DMS53 (cell line): ENCODE measurements at regions not wholly inside any gene's neighbourhood (a gene's known extent, or its start where the extent isn't known, plus 50 kb on each side); places are given as distances from the start of the nearest gene placed in this dataset.

ENCODE experiments used
- DNase-seq: peaks from one replicate; lab custom pipeline; 2025; lab: John Stamatoyannopoulos, UW

DNA sequence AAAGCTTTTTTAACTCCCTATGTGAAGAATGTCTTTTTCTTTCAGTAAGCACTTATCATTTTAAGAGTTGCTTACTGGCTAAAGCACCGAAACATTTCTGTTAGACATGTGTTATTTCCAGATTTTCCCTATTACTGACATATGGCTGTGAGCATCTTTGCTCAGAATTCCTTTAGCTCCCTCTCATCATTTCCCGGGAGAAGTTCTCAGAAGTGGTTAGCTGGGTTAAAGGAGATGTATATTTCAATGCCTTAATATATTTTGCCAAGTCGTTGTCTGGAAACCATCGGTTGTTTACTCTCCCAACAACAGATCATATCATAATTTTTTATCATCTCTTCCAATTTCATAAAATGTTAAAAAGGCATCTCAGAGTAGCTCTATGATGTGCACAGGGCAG, 396.5 kb downstream of the OCA2 start:
- DNase-seq: no peak

DNA sequence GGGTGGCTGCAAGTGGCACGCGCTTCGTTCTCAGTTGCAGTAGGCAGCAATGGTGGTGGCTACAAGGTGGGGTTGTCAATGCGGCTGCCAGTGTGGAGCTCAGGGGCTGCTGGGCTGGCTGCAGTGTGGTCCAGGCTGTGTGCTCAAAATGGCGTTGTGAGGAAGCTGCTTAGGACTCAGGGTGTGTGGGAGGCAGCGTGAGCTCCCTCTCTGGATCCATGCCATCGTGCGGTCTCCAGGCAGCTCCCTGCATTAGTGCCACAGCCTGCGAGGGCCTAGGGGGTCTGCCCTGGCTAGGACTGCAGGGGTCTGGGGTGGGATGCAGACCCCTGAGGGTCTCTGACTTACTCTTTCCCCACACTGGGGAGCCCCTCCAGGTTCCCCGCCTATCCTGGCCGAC, 397.2 kb downstream of the OCA2 start:
- no peak for DNase-seq

DNA sequence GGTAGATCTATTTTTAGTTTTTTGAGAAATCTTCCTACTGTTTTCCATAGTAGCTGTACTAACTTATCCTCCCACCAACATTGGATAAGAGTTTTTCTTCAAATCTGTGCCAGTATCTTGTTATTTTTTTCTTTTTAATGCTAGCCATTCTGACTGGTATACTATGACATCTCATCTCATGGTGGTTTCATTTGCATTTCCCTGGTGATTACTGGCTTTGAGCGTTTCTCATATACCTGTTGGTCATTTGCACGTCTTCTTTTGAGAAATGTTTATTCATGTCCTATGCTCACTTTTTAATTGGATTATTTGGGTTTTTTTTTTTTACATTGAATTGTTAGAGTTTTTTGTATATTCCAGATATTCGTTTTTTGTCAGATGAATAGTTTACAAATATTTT, 398.1 kb downstream of the OCA2 start:
- DNase-seq: no peak

DNA sequence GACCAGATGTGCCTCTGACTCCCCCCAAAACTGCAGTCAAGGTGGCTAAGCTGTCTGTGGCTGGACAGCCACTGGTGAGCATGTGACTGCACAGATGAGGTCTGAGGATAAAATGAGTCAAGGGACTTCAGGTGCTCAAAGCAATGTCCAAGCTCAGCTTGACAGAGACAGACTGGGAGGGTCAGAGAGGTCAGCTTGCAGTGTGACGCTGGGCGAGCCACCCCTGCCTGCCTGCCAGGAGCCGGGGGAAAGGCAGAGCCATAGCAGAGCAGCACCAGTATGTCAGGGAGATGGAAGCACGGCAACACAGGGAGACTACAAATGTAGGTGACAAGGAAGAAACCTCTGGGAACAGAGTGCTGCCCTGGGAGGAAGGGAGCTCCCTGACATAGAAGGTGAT, 399.4 kb downstream of the OCA2 start:
- DNase-seq: no peak

DNA sequence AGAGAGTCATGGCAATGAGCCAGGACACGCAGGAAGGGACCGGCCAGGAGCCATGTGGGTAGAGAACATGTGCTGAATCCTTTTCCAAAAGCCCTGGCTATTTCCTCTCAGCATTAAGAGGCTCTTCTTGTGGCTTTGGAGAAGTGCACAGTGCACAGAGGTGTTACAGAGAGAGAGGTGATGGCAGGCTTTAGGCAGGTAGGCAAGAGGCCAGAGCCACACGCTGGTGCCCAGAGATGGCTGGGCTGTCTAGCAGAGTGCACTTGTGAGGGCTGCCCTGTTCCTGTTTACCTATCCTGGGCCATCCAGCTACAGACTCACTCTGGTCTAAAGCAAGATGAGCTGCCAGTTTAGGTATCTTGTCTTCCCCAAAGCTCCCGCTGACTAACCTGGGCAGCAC, 402.6 kb downstream of the OCA2 start:
- peak; percentile 17 for DNase-seq

DNA sequence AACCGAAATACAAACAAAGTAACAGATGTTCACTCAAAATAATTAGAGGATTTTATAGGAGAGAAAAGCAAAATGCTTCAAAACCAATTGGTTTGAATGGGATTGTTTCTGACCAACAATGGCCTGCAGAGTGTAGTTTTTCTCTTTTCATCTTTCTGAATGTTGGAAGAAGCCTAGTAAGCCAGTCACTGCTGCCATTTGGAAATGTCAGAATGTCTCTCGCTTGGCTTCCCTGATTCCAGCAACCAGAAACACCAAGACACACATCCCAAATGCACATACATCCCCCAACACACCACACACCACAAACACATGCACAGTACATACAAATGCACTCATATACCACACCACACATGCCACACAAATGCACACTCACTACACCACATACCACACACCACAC, 403.4 kb downstream of the OCA2 start:
- DNase-seq: no peak

DNA sequence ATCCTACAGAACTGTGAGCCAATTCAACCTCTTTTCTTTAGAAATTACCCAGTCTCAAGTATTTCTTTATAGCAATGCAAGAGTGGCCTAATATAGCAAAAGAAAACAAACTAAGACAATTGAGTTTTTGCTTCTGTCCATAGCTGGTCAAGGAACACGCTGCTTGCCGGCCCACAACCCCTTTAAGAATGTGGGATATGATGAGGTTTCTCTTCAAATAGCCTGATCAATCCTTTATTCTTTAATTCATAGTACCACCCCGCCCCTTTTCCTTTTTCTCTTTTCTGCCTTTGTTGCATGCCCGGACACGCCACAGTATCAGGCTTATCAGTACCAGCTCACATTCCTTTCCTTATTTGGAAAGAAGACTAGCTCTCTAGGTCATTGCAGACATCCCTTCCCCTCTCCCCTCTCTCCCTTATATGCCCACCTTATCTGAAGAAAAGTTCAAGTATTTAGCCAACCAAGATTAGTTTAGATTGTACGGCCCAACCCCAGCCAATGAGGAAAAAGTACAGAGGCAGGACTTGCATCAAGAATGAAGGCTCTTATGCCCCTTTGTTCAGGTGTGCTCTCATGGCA, 404.5 kb downstream of the OCA2 start:
- DNase-seq: peak; percentile 18

DNA sequence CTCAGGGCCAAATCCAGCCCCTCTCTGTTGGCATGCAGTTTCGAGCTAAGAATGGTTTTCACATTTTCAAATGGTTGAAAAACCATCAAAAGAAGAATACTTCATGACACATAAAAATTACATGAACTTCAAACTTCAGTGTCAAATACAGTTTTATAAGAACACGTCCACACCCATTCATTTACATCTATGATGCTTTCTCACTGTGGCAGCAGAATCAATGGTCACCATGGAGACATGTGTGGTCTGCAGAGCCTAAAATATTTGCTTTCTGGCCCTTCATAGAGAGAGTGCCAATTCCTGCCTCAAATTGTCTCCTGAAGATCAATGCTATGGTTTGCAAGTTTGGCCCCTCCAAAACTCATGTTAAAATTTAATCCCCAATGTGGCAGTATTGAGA, 405.8 kb downstream of the OCA2 start:
- no peak for DNase-seq

DNA sequence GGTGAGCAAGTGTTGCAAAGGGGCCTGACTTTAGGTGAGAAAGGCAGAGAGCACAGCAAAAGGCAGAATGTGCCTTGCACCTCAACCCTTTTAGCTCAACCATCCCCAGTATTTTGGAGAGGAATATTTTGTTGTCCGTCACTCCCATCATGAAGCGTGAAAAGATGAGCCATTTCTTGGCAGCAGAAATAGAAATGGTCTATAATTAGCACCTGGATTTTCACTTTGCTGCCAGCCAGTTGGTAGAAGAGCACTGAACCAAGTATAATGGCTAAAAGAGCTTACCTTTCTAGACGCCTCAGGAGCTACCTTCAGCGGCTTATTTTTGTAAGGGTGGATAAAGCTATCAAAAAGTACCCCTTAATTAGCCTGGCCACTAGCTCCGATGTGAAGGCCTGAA, 406.7 kb downstream of the OCA2 start:
- no peak for DNase-seq

DNA sequence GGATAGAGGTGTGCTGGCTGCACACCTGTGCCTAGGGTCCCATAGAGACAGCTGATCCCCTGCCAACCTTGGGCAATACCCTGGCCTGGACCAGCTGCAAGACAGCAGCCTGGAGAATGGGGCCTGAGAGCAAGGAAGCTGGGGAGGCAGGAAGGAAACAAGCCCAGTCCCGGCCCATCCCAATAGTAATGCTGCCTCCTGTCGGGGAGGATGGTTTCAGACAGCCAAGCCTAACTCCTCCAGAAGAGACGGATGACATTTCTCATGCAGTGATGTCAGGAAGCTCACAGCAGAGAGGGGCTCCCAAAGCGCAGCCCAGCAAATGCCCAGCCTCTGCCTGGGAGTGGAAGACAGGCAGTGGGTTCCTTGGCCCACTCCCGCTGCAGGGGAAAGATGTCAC, 408.8 kb downstream of the OCA2 start:
- DNase-seq: no peak

DNA sequence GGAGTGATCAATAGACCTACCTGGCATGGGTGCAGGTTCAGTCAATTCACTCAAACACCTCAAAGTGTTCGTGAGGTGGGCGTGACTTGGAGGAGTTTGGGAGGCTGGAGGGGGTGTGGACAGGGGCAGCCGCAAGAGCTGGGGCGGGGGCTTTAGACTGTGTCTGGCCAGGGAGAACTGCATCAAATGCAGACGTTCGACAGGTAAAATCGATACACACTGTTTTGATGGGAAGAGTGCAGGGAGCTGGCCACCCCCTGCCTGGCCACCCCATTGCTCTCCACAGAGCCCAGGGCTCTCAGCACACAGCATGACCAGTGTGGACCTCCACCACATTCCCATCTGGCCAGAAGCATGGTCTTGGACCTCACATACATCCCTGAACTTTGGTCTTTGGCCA, 412.1 kb downstream of the OCA2 start:
- DNase-seq: no peak

DNA sequence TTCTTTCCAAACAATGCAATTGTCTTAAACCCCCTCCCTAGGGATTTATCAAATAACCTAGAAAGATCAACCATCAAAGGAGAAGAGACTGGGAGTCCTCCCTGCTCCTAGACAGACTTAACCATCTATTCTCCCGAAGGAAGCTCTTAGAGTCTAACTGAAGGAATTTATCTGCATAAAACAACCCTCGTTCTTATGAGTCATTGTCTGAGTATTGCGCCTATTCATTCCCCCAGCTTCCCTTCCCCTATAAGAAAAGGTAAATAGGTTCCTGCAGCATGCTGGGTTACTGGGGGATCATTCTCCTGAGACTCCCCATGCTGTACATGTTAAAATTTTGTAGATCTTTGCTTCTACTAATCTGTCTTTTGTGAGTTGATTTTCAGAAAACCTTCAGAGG, 412.7 kb downstream of the OCA2 start:
- no peak for DNase-seq

DNA sequence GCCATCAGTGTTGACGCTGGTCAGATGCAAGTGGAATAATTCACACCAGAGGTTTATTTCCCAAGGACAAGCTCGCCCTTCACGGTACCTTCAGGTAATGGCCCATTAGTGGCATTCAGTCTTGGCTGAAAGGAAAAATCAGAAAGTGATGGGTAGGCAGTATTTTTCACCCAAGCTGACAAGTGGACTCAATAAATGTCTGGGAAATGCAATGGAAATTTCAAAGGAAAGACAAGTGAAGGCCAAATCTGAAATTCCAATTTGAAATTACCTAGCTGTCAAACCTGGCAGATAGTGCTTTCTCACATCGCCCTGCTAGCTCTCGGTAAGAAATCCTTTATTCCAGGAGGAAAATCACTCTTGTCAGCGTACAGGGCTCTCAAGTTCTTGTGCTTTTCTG, 413.5 kb downstream of the OCA2 start:
- DNase-seq: no peak

DNA sequence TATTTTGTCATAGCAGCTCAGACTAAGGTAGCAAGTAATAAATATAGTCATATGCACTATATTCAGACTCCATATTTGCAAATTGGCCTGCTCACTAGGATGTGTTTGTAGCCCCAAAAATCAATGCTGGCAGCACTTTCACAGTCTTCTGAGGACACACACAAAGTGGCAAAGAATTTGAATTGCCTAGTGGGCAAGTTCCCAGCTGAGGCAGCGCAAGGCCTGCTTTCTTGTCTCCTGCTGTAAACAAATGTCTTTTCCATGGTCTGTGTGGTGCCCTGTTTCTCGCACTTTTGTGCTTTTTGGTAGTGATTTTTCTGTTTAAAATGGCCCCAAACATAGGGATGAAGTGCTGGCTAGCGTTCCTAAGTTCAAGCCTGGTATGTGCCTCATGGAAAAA, 416.0 kb downstream of the OCA2 start:
- no peak for DNase-seq

DNA sequence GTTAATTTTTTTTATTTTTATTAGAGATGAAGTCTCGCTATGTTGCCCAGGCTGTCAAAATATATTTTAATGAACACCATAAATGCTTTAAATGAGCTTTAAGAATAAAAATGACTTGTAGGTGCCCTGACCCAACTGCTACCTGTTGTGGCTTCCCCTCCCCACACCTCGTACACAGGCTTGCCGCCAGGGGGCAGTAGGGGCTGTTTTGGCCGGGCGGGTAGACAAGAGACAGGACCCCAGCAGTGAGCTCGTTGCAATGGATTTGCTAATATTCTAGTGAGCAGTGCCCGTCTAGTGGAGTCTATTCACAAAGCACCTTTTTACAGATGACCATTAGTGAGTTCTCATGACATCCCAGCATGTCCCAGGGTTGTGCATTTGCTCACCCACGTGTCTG, 418.1 kb downstream of the OCA2 start:
- DNase-seq: no peak

DNA sequence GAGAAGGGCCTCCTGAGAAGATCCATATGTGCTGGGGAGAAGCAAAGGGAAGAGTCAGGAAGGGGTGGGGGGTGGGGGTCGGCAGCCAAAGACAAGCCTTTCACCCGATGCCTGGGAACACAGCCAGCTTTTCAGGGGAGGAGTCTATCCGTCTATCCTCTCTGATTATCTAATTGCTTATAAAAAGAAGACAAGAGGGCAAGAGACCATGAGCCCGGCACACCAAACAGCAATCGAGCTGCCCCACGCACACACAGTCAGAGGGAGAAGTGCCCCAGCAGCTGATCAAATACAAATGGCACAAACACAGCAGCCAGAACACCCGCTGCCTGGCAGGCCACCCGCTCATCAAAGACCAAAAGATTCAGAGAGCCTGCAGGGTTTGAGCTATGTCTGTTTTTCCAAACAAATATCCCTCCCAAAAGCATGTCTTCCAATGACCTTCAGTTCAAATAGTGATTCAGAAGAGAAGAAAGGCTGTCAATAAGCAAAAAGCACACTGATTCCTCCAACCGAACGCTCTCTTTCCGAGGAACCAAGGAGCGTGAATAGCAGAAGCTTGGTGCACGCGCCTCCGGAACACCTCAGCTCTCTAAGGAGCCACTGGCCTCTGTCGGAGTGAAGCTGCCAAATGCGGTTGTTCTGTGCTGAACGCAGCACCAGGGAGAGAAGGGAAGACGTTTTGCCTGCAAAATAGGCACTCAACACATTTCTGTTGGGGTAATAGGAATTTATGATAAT, 419.2 kb downstream of the OCA2 start:
- DNase-seq: peak; percentile 89

DNA sequence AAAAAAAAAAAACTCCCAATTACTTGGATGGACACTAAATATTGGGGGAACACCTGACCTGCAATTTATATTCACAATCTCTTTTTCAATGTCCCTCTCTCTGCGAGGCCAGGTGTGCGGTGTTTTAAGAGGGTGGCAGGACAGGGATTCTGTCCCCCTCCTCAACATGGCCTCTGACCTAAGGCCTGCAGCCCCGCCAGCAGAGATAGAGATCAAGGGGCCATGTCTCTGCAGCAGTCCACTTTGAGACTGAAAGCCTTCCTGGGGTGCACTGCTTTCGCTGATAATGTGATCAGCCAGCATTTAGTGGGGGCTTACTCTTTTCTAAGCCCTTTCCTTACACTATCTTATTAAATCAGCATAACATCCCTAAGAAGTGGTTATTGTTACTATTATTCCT, 419.9 kb downstream of the OCA2 start:
- DNase-seq: no peak

DNA sequence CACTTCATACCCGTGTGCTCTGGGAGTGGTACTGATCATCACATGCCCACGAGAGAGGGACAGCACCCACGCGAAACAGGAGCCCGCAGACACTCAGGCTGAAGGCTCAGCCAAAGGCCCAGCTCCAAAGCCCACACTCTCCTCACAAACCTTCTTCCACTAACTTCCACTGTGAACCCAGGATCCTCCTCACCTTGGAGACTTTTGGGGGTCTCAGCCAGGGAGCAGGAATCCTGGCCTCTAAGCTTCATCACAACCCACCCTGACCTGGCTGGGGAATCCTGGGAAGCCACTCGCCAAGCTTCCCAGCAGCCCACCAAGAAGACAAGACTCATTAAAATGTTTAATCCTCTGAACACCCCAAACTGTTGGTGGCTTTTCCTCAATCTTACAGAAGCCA, 421.2 kb downstream of the OCA2 start:
- DNase-seq: no peak

DNA sequence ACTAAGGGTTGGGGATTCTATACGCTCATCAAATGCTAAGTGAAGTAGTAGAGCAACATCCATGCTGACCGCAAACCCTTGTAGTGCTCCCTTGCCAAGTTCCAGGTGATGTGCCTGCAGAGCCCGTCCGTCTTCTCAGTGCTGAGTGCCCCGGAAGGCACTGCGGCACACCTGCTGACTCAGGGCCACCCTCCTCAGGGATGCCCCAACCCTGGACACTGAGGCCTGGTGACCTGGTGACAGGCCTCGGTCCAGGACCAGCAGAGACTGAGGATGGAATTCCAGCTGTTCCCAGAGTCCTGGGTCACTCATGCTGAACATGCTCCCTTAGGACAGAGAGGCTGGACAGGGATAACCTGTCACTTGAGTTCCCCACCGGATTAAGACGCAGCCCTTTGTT, 422.5 kb downstream of the OCA2 start:
- no peak for DNase-seq

DNA sequence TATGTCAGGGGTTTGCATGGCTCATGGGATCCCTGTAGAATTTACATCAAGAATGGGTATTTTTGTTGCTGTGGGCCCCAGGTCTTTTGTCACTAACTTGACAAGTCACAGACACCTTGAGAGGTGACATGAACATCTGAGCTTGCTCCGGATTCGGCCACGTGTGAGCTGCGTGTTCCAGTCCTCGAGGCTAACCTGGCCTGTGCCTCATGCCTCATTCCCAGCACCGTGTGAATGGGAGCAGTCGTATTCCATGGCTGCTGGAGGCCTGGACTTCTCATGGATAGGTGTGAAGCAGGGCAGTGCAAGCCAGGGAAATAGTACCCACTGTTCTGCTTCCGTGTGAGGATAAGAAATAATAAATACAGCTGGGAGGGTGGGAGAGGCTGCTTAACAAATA, 423.5 kb downstream of the OCA2 start:
- no peak for DNase-seq

DNA sequence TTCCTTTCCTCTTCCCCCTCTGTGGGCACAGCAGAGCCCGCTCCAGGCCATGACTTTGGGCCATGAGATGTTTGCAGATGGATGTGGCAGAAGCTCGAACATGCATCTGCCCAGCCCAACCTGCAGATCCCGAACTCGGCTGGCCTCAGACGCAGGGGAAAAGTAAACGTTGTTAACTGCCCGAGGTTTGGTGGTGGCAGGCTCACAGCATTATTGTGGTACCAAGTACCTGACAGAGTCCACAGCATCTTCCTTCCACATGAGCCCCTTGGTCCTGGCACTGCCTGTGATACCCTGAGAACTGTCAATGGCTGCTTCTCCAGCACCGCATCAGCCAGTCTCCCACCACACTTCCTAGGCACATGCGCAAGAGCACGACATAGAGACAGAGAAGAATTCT, 424.3 kb downstream of the OCA2 start:
- no peak for DNase-seq

DNA sequence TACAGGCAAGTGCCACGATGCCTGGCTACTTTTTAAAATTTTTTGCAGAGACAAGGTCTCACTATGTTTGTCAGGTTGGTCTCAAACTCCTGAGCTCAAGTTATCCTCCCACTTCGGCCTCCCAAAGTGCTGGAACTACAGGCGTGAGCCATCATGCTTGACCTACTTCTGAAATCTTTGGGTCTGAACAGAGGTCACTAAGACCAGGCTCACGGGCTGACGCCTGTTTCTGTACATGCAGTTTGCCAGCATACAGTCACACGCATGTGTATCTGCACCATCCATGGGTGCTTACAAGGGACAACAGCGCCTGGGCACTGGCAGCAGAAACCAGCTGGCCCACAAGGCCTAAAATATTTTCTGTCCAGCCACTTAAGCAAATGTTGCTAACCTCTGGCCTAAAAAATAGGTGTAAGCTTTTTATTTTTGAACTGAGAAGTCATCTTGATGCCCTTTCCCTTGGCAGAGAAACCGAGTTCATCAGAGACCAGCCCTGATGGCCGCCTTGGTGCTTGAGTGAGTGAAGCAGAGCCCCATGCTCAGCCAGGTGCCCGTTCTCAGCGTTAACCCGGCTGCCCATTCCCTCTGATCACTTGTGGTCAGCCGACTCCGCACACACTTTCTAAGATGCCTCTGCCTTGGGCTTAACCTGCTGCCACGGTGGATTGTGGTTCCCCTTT, 425.2 kb downstream of the OCA2 start:
- DNase-seq: no peak

DNA sequence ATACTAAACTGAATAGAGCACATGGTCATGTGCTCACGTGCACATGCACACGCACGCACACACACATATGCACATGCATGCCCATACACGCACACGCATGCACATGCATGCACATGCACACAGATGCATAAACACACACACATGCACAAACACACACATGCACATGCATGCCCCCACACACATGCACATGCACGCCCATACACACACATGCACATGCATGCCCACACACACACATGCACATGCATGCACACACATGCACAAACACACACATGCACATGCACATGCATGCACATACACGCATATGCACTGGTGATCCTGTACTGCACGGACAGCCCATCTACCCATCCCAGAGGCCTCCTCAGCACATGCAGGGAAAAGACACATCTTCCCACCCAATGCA, 426.6 kb downstream of the OCA2 start:
- no peak for DNase-seq
